ENCODE measurements at regions not wholly inside any gene's neighbourhood (a gene's known extent, or its start where the extent isn't known, plus 50 kb on each side); places are given as distances from the start of the nearest gene placed in this dataset.
"Not testable (repeated sequence)": the region's sequence is repeated elsewhere in the genome, so short reads cannot be mapped to it uniquely, and the experiment has no call there.

- no peaks in the 10 kb centered on the region for H3K9me3 ChIP-seq
Observed at GRCh38 chr10:6788231-6788630, 208.2 kb upstream of the PRKCQ start.

DNA sequence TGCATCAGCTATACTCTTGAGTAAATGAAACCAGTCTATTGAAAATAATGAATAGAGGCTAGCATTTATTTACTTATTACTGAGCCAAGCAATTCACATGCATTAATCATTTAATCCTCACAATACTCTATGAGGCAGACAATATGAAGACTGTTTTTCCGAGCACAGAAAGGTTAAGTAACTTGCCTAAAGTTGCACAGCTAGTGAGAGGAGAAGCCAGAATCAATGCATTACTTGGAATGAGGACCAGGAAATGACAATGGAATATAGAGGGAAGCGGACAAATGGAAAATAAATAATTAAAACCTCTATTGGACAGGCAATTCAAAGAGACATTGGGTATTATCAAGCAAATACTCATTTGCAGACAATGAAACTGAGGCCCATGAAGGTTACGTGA, 207.6 kb upstream of the PRKCQ start:
- intact Hi-C loops (cut with DNase I), result no loop called here
- H3K27me3 ChIP-seq, result no peaks in the 10 kb centered on the region
- H3K4me3 ChIP-seq, result no peak overlapping the region
- no peak for DNase-seq
- peaks cover 7% of the 10 kb centered on the region for H3K4me1 ChIP-seq (ENCODE audit: insufficient read depth)
- 95 to 97% (median 96%) methylated on average over 3 of the region's 3 CpGs for WGBS, 3 donors
- no peak overlapping the region for H3K27ac ChIP-seq
- no peaks in the 10 kb centered on the region for H3K9me3 ChIP-seq
- no peak for TF ChIP-seq EP300 (IDR thresholded peaks at IDR 0.05)
- TF ChIP-seq, protein P1, sequence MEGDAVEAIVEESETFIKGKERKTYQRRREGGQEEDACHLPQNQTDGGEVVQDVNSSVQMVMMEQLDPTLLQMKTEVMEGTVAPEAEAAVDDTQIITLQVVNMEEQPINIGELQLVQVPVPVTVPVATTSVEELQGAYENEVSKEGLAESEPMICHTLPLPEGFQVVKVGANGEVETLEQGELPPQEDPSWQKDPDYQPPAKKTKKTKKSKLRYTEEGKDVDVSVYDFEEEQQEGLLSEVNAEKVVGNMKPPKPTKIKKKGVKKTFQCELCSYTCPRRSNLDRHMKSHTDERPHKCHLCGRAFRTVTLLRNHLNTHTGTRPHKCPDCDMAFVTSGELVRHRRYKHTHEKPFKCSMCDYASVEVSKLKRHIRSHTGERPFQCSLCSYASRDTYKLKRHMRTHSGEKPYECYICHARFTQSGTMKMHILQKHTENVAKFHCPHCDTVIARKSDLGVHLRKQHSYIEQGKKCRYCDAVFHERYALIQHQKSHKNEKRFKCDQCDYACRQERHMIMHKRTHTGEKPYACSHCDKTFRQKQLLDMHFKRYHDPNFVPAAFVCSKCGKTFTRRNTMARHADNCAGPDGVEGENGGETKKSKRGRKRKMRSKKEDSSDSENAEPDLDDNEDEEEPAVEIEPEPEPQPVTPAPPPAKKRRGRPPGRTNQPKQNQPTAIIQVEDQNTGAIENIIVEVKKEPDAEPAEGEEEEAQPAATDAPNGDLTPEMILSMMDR (IDR thresholded peaks at IDR 0.05), result no peak
- no peak for TF ChIP-seq POLR2A (IDR thresholded peaks at IDR 0.05)
- H3K36me3 ChIP-seq, result no peaks in the 10 kb centered on the region

More at GRCh38 chr10:6788231-6788630, 208.2 kb upstream of the PRKCQ start:
- no peaks in the 10 kb centered on the region for H3K27me3 ChIP-seq
- H3K36me3 ChIP-seq, result no peaks in the 10 kb centered on the region
- peaks cover 7% of the 10 kb centered on the region for H3K4me1 ChIP-seq (ENCODE audit: insufficient read depth)
- WGBS, 3 donors, result 69 to 85% (median 84%) methylated on average over 5 of the region's 5 CpGs
- no peak for DNase-seq
- intact Hi-C loops (cut with DNase I), result no loop called here
- H3K27ac ChIP-seq, result no peak overlapping the region
- no peak overlapping the region for H3K4me3 ChIP-seq
- TF ChIP-seq, protein P1 (IDR thresholded peaks at IDR 0.05), result no peak
- TF ChIP-seq POLR2A (IDR thresholded peaks at IDR 0.05) (no peak), EP300 (IDR thresholded peaks at IDR 0.05) (no peak)

DNA sequence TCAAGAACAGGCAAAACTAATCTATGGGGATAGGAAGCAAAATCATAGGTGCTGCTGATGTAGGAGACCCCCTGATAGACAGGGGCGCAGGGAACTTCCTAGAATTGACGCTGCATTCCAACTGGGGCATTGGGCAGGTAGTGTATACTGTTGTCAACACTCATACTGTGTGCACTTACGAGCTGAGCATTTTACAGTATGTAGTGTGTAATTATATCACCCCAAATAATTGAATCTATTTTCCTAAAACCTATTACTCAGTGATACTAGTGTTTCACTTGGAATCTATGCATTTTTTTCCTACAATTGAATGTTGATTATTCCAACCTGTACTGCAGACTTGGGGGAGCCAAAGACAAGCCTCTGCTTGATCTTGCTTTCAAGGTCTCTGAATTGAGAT, 207.0 kb upstream of the PRKCQ start:
- Histone ChIP-seq H3K36me3 (no peaks in the 10 kb centered on the region), H3K4me1 (ENCODE audit: insufficient read depth) (peaks cover 7% of the 10 kb centered on the region), H3K27me3 (no peaks in the 10 kb centered on the region), H3K9me3 (no peaks in the 10 kb centered on the region), H3K27ac (no peak overlapping the region), H3K4me3 (no peak overlapping the region)
- TF ChIP-seq POLR2A (IDR thresholded peaks at IDR 0.05), result no peak
- TF ChIP-seq, protein P1 (IDR thresholded peaks at IDR 0.05), result no peak
- no peak for TF ChIP-seq EP300 (IDR thresholded peaks at IDR 0.05)
- WGBS, 3 donors, result 39 to 54% (median 40%) methylated on average over 3 of the region's 3 CpGs
- no peak for DNase-seq
- intact Hi-C loops (cut with DNase I), result no loop called here

DNA sequence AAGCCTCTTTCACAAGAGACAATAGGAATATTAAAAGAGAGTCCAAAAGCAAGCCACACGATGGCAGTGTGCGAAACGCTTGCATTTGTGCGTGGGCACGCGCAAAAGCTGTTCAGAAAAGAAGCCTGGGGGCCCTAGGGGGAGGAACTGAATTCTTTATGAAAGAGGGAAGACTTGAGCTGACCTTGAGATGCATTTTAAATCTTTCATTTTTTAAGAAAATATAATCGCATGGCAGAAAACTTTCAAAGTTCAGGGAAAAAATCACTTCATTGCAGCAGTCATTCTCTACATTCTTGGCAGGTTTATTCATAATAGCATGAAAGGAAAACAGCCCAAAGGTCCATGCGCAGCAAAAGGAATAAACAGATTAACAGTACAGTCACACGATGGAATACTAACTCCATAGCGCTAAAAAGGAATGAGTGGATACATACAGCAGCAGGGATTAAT, 206.5 kb upstream of the PRKCQ start:
- H3K4me1 ChIP-seq (ENCODE audit: insufficient read depth), result peaks cover 8% of the 10 kb centered on the region
- intact Hi-C loops (cut with DNase I), result no loop called here
- H3K27ac ChIP-seq, result no peak overlapping the region
- H3K4me3 ChIP-seq, result no peak overlapping the region
- H3K36me3 ChIP-seq, result no peaks in the 10 kb centered on the region
- H3K9me3 ChIP-seq, result no peaks in the 10 kb centered on the region
- TF ChIP-seq, protein P1 (IDR thresholded peaks at IDR 0.05), result peak in 1 of 3 donors; percentile 33
- no peak for TF ChIP-seq EP300 (IDR thresholded peaks at IDR 0.05)
- WGBS, 3 donors, result 2 to 6% (median 3%) methylated on average over 10 of the region's 10 CpGs
- H3K27me3 ChIP-seq, result no peaks in the 10 kb centered on the region
- DNase-seq, result peak in 4 of 5 donors; percentile 20 to 57 (median 33)

GRCh38 chr10:6784429-6784828, 204.4 kb upstream of the PRKCQ start:
- H3K4me3 ChIP-seq; H3K27me3 ChIP-seq; intact Hi-C loops (cut with DNase I); H3K27ac ChIP-seq; H3K9me3 ChIP-seq; H3K36me3 ChIP-seq; DNase-seq; H3K4me1 ChIP-seq (ENCODE audit: insufficient read depth): not testable (repeated sequence)
- WGBS, 3 donors, result 92 to 94% (median 92%) methylated on average over 8 of the region's 8 CpGs
